GM19023 (cell line): ENCODE measurements at regions not wholly inside any gene's neighbourhood (a gene's known extent, or its start where the extent isn't known, plus 50 kb on each side); places are given as distances from the start of the nearest gene placed in this dataset.
"Not testable (repeated sequence)": the region's sequence is repeated elsewhere in the genome, so short reads cannot be mapped to it uniquely, and the experiment has no call there.

Experiments used
- ATAC-seq: cut with Tn5 transposase; IDR thresholded peaks from one replicate; pipeline ENCODE4 v1.9.1; 2021; ENCODE audit warnings: mild to moderate bottlenecking, moderate library complexity; ENCODE audit not compliant: unreplicated experiment

GRCh38 chr7:19623676-19624075 is 85.2 kb downstream of the POLR1F start:
- no peak for ATAC-seq

DNA sequence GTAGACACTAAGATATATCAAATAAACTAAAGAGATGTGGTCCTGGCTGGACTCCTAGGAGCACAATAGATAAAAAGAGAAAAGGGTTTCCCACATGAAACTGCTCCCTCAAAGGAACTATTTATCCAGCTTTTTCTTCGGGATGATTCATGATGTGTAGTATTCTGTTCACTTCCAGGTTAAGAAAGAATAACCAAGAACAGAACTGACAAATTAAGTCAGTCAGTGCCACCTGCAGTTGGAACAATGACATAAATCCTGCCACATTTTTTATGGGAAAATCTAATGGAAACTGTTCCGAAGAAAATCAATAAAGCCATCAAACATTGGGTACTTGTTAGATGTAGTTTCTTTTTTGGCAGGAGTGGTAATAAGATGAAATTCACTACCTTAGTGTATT is 87.1 kb downstream of the POLR1F start:
- ATAC-seq: no peak

DNA sequence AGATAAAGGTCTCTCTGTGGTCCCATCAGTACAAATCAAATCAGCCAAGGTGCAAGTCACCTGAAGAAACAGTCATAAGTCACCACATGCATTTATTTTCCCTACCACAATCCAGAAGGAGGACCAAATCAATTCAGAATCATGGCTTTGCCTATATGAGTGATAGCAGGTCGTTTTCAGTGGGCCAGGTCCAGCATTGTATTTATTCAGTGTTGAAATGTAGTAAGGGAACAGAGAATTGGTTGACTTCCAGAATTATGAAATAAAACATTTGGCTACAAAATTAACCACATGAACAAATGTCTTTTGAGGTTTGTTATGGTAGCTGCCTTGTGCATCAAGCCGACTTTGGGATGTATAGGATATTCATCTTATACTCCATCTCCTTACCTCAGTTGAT is 88.4 kb downstream of the POLR1F start:
- ATAC-seq: no peak

- ATAC-seq: no peak
Measured at GRCh38 chr7:19619122-19619521, 89.7 kb downstream of the POLR1F start.

DNA sequence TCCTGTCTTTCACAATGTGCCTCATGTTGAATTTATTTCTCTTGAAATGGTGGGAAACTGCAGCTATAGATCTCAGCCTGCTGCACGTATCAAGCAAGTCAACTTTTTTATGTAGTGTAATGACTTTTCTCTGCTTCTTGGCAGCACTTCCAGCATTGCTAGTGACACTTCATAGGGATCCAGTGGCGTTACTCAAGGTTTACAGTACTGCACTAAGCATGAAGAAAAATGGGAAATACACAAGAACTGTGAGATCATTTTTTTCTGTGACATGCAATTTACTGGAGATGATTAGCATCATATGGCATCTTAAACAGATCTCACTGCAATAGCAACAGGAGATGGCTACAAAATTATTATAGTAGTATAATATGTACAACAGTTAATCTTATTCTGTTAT is 90.9 kb downstream of the POLR1F start:
- no peak for ATAC-seq

- no peak for ATAC-seq
Measured at GRCh38 chr7:19610194-19610943, 98.5 kb downstream of the POLR1F start.

- no peak for ATAC-seq
Measured at GRCh38 chr7:19589446-19589845, 119.4 kb downstream of the POLR1F start.

DNA sequence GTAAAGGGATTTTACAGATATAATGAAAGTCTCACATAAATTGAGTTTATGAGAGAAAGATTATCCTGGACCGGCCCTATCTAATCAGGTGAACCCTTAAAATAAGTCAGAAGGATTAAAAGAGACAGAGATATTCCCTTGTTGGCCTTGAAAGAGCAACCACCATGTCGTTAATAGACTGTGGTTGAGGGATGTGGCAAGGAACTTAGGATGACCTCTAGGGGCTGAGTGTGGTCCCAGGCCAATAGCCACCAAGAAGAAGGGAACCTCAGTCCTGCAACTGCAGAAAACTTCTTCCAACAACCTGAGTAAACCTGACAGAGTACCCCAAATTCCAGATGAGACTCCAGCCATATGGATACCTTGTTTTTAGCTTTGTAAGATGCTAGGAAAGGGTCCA is 121.5 kb downstream of the POLR1F start:
- peak; percentile 52 for ATAC-seq

GRCh38 chr7:19585761-19586160 is 123.1 kb downstream of the POLR1F start:
- no peak for ATAC-seq

GRCh38 chr7:19575909-19576557 is 132.8 kb downstream of the POLR1F start:
- ATAC-seq: no peak

DNA sequence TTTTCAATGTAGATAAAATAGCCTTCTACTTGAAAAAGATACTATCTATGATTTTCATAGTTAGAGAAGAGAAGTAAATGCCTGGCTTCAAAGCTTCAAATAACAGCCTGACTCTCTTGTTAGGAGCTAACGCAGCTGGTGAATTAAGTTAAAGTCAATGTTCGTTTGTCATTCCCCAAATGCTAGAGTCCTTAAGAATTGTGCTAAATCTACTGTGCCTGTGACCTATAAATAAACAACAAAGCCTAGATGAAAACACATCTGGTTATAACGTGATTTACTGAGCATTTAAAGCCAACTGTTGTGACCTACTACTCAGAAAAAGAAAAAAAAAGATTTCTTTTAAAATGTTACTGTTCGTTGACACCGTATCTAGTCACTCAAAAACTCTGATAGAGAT is 134.7 kb downstream of the POLR1F start:
- no peak for ATAC-seq

DNA sequence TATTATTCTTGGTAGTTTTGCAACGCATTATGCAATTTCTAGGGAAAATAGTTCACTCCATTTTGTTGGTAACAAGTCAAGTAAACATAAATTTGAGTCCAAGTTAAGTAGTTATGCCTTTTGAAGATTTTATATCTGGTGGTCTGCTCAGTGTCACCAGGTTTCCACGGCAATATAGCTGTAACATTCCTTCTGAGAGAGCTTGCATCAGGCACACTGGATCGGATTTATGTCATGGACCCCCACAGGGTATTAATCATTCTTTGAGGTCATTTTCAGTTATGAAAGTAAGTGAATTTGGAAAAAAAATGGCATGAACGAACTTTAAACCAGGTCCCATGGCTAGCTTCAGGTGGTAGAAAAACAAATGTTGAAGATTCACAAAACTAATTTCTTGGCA is 136.3 kb downstream of the POLR1F start:
- ATAC-seq: no peak

DNA sequence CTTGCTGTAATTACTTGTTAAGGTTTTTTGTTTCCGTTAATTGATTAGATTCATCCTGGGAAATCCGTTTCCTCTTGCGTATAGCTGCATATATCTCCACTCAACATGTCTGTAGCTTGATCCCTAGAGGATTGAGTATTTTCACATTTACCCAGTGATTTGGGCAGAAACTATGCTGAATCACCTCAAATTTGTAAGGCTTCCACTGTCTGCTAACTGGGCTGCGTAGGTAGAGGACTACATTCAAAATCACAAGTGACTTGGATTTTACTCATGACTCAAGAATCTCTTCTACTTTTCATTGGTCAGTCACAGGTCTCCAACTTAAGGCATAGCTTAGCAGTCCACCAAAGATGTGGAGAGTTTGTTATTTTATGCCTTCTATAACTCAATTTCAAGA is 141.8 kb downstream of the POLR1F start:
- no peak for ATAC-seq

DNA sequence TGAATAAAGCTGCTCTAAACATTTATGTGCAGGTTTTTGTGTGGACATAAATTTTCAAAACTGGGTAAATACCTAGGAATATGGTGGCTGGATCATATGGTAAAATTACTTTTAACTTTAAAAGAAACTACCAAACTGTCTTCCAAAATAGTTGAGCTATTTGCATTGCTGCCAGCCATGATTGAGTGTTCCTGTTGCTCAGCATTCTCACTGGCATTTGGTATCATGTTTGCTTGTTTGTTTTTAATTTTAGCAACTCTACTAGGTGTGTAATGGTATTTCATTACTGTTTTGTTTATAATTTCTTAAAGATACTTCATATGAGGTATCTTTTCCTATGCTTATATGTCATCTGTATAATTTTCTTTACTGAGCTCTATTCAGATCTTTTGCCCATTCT is 143.2 kb downstream of the POLR1F start:
- ATAC-seq: no peak

DNA sequence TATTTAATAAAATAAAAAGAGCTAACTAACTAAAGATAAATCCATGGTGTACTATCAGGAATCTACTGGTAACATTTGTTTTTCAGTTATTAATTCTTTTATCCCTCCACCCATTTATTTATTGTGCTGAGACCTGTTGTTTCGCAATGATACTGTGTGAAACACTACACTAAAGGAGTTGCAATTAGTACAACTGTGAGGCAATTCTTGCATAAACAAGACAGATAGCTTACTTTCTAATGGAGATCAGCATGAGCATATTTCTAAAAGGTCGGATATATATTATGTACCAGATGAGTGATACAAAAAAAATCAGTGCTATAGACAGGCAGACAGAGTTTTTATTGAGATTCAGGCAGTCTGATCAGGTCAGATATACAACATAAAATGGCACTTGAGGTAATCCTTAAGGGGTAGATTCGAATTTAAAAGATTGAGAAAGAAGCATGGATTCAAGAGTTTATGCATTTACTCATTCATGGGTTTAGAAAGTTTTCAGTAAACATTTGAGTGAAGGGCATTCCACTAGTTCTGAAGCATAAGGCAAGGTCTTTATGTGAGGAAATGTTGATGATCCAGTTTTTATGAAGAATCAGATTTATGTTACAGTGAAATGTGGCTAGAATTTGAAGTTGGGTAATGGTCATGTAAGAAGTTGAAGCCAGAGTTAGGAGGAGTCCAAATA is 147.6 kb downstream of the POLR1F start:
- no peak for ATAC-seq

DNA sequence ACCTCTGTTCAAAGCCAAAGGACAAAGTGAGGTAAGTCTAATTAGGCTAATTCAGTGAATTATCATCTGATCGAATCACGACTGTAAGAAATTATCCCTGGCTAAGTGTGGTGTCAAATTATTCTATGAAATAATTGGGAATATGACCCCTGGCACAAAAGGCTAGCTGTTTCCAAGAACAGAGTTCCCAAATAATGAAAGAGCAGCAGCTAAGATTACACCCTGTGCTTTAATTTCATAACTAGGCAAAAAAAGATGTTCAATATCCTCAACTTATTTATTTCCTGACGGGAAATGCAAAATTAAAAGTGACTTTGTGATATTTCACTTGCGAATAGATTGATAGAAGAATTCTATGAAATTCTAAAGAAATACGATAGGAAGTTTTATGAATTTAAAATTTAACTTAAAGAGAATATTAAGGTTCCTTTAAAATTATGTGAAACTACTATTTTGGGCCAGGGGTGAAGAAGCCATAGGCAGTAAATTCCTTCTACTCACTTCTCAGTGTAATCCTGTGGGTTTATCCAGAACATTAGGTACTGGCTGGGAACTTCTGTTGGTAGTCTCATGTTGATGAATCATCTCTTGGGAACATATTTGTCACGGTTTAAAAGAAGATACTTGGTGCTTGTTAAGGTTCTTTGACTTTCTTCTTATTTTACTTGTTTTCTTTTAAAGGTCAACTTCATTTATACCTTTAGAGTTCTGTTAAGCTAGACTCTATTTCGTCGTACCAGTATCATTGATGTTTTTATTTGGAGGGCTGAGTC is 148.5 kb downstream of the POLR1F start:
- ATAC-seq: no peak

DNA sequence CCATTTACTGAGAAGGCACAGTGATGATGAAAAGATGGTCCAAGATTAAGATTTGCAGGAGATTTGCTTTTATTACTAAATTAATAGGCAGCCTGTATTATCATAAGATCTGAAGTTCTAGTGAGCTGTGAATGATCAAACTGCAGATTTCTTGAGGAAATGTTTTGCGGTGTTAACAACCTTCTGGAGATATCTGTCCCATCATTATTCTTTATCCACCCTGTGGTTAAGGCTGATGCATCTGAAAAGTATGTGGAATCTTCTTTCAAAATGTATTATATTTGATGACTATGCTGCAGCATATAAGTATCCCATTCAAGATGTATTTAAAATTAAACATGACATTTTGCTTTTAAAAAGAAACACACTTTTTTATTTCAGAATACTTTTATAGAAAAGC is 150.3 kb downstream of the POLR1F start:
- no peak for ATAC-seq

DNA sequence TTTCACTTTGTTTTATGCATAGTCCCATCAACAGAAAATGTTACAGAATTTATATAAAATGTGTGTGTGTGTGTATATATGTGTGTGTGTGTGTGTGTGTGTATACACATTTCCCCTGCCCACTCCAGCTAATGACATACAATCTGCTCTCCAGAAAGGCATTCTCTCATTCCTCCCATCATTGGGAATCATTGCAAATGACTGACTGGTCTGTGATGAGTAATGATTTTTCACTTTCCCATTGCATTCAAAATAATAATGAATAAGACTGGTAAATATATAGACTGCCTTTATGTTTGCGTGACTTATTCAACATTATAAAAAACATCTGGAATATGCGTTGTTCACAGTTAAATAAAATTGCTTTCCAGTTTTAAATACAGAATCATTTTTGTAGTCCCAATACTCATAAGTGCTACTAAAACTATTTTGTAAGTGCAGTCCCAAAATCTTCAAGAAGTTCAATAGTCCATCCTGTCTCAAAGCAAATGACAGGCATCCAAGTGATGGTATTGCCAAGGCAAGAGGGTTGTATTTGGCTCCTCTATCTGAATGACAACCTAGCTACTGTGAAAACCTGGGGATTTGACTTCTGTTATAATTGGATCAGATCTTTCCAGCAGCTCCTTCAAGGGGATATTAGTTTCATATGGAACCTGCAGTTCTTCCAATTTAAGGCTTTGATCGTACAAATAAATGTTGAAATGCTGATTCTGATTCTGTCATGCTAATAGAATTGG is 150.9 kb downstream of the POLR1F start:
- no peak for ATAC-seq

GRCh38 chr7:19554581-19554980 is 154.3 kb downstream of the POLR1F start:
- ATAC-seq: no peak

GRCh38 chr7:19552576-19552975 is 156.3 kb downstream of the POLR1F start:
- ATAC-seq: no peak

- ATAC-seq: not testable (repeated sequence)
Measured at GRCh38 chr7:19549246-19549645, 159.6 kb downstream of the POLR1F start.
